ENCODE measurements at regions not wholly inside any gene's neighbourhood (a gene's known extent, or its start where the extent isn't known, plus 50 kb on each side); places are given as distances from the start of the nearest gene placed in this dataset.

GRCh38 chr2:20539776-20540586, 93.1 kb downstream of the RHOB start:
- DNase-seq (ENCODE audit: low read depth): no peak

GRCh38 chr2:20540587-20541293, 93.9 kb downstream of the RHOB start:
- DNase-seq (ENCODE audit: low read depth): no peak

- no peak for DNase-seq (ENCODE audit: low read depth)
Measured at GRCh38 chr2:20541294-20541640, 94.4 kb downstream of the RHOB start.

- no peak for DNase-seq (ENCODE audit: low read depth)
Measured at GRCh38 chr2:20541651-20542050, 94.8 kb downstream of the RHOB start.

GRCh38 chr2:20542269-20542668, 95.4 kb downstream of the RHOB start:
- DNase-seq (ENCODE audit: low read depth): no peak

- no peak for DNase-seq (ENCODE audit: low read depth)
Measured at GRCh38 chr2:20542746-20543468, 96.0 kb downstream of the RHOB start.

- no peak for DNase-seq (ENCODE audit: low read depth)
Measured at GRCh38 chr2:20543469-20544152, 96.7 kb downstream of the RHOB start.

GRCh38 chr2:20544153-20544747, 97.4 kb downstream of the RHOB start:
- DNase-seq (ENCODE audit: low read depth): no peak

- DNase-seq (ENCODE audit: low read depth): no peak
Measured at GRCh38 chr2:20549144-20549543, 101.8 kb downstream of the HS1BP3 start.

GRCh38 chr2:20549691-20550348, 101.1 kb downstream of the HS1BP3 start:
- DNase-seq (ENCODE audit: low read depth): no peak

GRCh38 chr2:20551260-20551944, 99.5 kb downstream of the HS1BP3 start:
- DNase-seq (ENCODE audit: low read depth): no peak

- no peak for DNase-seq (ENCODE audit: low read depth)
Measured at GRCh38 chr2:20551945-20552328, 99.0 kb downstream of the HS1BP3 start.

- DNase-seq (ENCODE audit: low read depth): no peak
Measured at GRCh38 chr2:20552847-20553246, 98.1 kb downstream of the HS1BP3 start.

- no peak for DNase-seq (ENCODE audit: low read depth)
Measured at GRCh38 chr2:20553580-20553979, 97.3 kb downstream of the HS1BP3 start.

GRCh38 chr2:20555954-20556353, 94.9 kb downstream of the HS1BP3 start:
- DNase-seq (ENCODE audit: low read depth): no peak

GRCh38 chr2:20556756-20557155, 94.1 kb downstream of the HS1BP3 start:
- no peak for DNase-seq (ENCODE audit: low read depth)

- DNase-seq (ENCODE audit: low read depth): no peak
Measured at GRCh38 chr2:20557226-20557625, 93.7 kb downstream of the HS1BP3 start.

- no peak for DNase-seq (ENCODE audit: low read depth)
Measured at GRCh38 chr2:20557635-20558034, 93.3 kb downstream of the HS1BP3 start.

- DNase-seq (ENCODE audit: low read depth): no peak
Measured at GRCh38 chr2:20558391-20559150, 92.3 kb downstream of the HS1BP3 start.

GRCh38 chr2:20559277-20559676, 91.6 kb downstream of the HS1BP3 start:
- DNase-seq (ENCODE audit: low read depth): no peak

Data from RPMI7951 (cell line).